HEK293T (cell line): ENCODE measurements at regions not wholly inside any gene's neighbourhood (a gene's known extent, or its start where the extent isn't known, plus 50 kb on each side); places are given as distances from the start of the nearest gene placed in this dataset.

Experiments used
- ARNT ChIP-seq: fragments of 450-650 bp; IDR thresholded peaks from 2 replicates; pipeline ENCODE4 v1.6.1; 2017; ENCODE audit warnings: mild to moderate bottlenecking
- BHLHE40 ChIP-seq: fragments of 450-650 bp; IDR thresholded peaks from 2 replicates; pipeline ENCODE4 v1.6.1; 2016; ENCODE audit warnings: mild to moderate bottlenecking, moderate library complexity, borderline replicate concordance
- CTBP1 ChIP-seq: fragments of 450-650 bp; IDR thresholded peaks from 2 replicates; pipeline ENCODE4 v1.6.1; 2016; ENCODE audit warnings: borderline replicate concordance
- ELF4 ChIP-seq: fragments of 450-650 bp; IDR thresholded peaks from 2 replicates; pipeline ENCODE4 v1.6.1; 2017; ENCODE audit warnings: antibody characterized with exemption
- FOXA1 ChIP-seq: fragments of 450-650 bp; IDR thresholded peaks from 2 replicates; pipeline ENCODE4 v1.6.1; 2016; ENCODE audit warnings: mild to moderate bottlenecking
- FOXK2 ChIP-seq: fragments of 450-650 bp; IDR thresholded peaks from 2 replicates; pipeline ENCODE4 v1.6.1; 2016; ENCODE audit warnings: mild to moderate bottlenecking
- FOXM1 ChIP-seq: fragments of 450-650 bp; IDR thresholded peaks from 2 replicates; pipeline ENCODE4 v1.6.1; 2017; ENCODE audit warnings: mild to moderate bottlenecking, borderline replicate concordance
- HDGF ChIP-seq: fragments of 450-650 bp; IDR thresholded peaks from 2 replicates; pipeline ENCODE4 v1.6.1; 2017; ENCODE audit warnings: antibody characterized with exemption, borderline replicate concordance
- SP1 ChIP-seq: fragments of 450-650 bp; IDR thresholded peaks from 2 replicates; pipeline ENCODE4 v1.6.1; 2017
- SUZ12 ChIP-seq: fragments of 450-650 bp; IDR thresholded peaks from 2 replicates; pipeline ENCODE4 v1.6.1; 2016; ENCODE audit warnings: mild to moderate bottlenecking
- TARDBP ChIP-seq: fragments of 450-650 bp; IDR thresholded peaks from 2 replicates; pipeline ENCODE4 v1.6.1; 2016
- ZNF384 ChIP-seq: fragments of 450-650 bp; IDR thresholded peaks from 2 replicates; pipeline ENCODE4 v1.6.1; 2016
- TF ChIP-seq, protein P1 (sequence below): fragments of 450-650 bp; IDR thresholded peaks from 2 replicates; pipeline ENCODE4 v1.6.1; 2016

DNA sequence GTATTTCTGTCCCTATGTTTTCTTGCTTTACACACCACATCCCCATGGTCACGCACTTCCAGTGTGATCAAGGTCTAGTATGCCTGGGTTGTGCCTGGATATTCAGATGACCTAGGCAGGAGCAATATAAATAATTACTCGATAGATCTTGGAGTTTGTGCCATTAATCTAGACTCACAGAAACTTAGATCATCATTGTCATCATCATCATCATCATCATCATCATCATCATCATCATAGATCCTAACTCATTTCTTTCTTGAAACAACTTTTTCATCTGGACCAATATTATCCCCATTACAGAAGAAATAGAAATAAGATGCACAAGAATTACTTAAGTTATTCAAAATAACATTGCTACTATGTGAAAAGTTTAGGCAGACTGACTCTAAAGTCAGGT is 130.3 kb upstream of the LRRTM4 start:
- TF ChIP-seq, protein P1, sequence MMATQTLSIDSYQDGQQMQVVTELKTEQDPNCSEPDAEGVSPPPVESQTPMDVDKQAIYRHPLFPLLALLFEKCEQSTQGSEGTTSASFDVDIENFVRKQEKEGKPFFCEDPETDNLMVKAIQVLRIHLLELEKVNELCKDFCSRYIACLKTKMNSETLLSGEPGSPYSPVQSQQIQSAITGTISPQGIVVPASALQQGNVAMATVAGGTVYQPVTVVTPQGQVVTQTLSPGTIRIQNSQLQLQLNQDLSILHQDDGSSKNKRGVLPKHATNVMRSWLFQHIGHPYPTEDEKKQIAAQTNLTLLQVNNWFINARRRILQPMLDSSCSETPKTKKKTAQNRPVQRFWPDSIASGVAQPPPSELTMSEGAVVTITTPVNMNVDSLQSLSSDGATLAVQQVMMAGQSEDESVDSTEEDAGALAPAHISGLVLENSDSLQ, result no peak
- TF ChIP-seq ELF4 (no peak), SP1 (no peak), BHLHE40 (no peak), FOXM1 (no peak), CTBP1 (no peak), TARDBP (no peak), SUZ12 (no peak), FOXA1 (no peak), ZNF384 (no peak), ARNT (no peak), FOXK2 (no peak), HDGF (no peak)
